Omental fat pad (tissue), 3 donors: ENCODE measurements at regions not wholly inside any gene's neighbourhood (a gene's known extent, or its start where the extent isn't known, plus 50 kb on each side); places are given as distances from the start of the nearest gene placed in this dataset.

Source experiments
- ATAC-seq: fragments of 150-250 bp; one replicate; pipeline ENCODE4 v1.9.1; 2016; ENCODE audit warnings: mild to moderate bottlenecking, moderate library complexity; ENCODE audit not compliant: low FRiP score
- DNase-seq: peaks from one replicate; pipeline ENCODE4 v3.0.0-alpha.2; 2019; ENCODE audit warnings: low spot score
- TF ChIP-seq, protein P1 (sequence below), 3 donors: fragments of 450-650 bp; IDR thresholded peaks; one replicate each; pipeline ENCODE4 v1.5.1; 2016 to 2017; ENCODE audit warnings: antibody characterized with exemption in 3 of 3, mild to moderate bottlenecking in 3 of 3, moderate library complexity in 2 of 3

DNA sequence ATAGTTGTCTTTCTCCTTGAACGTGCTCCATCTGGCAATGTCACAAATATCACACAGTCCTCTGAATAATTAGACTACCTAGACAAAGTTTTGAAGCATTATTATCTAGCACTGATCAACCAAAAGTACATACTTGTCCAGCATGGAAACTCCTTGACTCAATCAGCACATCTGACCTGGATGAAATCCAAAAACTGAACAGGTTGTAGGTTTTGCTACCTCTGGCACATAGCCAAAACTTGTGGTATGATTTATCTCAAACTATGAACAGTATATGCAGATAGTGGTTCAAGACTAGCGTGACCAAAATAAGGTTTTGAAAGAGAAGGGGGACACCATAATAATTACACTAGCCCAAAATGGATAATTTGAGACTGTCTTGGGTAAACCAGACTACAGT lies 158.1 kb downstream of the ARRDC3 start:
- DNase-seq, result no peak
- TF ChIP-seq, protein P1, sequence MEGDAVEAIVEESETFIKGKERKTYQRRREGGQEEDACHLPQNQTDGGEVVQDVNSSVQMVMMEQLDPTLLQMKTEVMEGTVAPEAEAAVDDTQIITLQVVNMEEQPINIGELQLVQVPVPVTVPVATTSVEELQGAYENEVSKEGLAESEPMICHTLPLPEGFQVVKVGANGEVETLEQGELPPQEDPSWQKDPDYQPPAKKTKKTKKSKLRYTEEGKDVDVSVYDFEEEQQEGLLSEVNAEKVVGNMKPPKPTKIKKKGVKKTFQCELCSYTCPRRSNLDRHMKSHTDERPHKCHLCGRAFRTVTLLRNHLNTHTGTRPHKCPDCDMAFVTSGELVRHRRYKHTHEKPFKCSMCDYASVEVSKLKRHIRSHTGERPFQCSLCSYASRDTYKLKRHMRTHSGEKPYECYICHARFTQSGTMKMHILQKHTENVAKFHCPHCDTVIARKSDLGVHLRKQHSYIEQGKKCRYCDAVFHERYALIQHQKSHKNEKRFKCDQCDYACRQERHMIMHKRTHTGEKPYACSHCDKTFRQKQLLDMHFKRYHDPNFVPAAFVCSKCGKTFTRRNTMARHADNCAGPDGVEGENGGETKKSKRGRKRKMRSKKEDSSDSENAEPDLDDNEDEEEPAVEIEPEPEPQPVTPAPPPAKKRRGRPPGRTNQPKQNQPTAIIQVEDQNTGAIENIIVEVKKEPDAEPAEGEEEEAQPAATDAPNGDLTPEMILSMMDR (IDR thresholded peaks at IDR 0.05), result no peak
- ATAC-seq, result no peak

DNA sequence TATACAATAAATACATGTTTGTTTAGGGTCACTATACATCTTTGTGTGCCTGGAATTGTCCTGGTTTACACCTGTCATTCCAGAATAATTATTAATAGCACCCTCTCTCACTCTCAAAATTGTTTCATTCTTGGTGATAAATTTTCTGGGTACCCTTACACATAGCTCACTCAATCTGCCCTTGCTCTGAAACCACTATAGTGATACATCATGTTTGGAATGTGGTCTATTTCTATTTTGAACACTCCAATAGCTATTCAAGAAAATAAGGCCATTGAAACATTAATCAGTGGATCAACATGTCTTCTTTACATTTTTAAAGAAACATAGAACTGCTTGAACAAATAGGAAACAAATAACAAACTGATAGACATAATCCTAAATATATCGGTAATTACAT lies 158.7 kb downstream of the ARRDC3 start:
- no peak for ATAC-seq

DNA sequence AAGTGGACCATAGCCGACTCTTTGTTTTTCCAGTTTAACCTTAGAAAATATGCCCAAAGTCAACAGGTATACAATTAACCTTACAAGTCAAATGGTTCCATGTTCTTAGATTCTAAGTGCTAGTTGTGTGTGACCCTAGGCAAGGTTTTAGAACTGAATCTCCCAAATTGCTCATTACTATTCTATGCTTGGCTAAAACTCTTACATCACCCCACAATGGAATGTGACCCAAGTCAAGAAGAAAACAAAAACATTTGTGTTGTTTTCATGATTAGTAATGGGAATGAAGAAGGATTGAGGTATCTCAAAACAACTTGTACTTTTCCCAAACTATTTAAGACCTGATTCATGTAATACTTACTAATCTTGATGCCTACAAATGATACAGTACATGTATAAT lies 159.2 kb downstream of the ARRDC3 start:
- no peak for ATAC-seq
- TF ChIP-seq, protein P1 (IDR thresholded peaks at IDR 0.05), result no peak

More for the DNA sequence above, 158.7 kb downstream of the ARRDC3 start:
- TF ChIP-seq, protein P1 (IDR thresholded peaks at IDR 0.05), result no peak
- no peak for DNase-seq

DNA sequence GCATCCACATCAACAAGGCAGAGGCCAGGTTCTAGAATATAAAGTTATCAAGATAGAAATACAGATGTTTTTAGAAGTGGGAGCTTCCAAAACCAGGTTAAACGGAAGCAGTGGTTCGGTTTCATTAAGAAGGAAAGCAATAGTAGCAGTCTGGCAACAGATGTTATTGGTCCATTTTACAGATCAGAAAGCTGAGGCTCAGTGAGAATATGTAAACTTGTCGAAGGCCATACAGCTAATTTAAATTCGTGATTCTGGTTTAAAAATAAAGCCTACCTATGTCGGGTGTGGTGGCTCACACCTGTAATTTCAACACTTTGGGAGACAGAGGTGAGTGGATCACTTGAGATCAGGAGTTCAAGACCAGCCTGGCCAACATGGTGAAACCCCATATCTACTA lies 160.6 kb downstream of the ARRDC3 start:
- ATAC-seq, result no peak
- TF ChIP-seq, protein P1 (IDR thresholded peaks at IDR 0.05), result no peak
- DNase-seq, result no peak

More for the DNA sequence above, 159.2 kb downstream of the ARRDC3 start:
- no peak for DNase-seq

DNA sequence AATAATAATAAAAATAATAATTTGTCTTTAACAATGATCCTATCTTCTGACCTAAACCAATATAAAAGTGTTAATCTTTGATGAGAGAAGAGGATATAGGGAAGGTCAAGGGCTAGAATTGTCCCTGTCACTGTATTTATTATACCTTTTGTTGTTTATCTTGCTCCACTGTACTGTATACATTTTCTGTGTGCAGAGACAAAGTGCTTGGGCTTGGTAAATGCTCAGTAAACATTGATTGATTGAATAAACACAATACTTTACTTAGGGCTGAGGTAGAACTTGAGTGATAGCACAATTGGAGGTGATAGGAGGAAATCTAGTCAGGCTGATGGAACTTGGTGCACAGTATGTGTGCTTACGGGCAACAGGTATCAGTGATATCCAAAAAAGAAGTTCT lies 161.2 kb downstream of the ARRDC3 start:
- no peak for DNase-seq
- no peak for ATAC-seq
- TF ChIP-seq, protein P1 (IDR thresholded peaks at IDR 0.05), result no peak

DNA sequence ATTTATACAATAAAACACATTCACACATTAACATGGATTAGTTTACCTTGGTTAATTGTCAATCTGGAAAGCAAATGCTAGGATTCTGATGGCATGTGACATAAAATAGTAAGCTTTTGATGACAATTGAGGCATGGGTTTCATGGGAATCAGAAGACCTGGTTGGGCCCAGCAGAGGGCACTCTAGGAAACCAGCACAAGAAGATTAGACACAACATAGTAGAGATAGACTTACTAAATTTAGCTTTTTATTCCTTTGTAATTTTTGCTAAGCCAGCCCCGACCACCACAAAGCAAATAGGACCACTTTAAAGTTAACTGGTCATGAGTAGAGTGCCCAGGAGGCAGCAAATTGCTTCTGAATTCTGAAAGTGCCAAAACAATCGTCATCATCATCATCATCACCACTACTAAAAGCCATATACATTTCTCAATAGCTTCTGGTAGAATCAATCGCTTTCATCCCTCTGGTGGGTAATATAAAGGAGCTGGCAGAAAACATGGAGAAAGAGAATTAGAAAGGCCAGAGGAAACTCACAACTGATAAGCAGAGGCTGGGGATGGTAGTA lies 163.2 kb downstream of the ARRDC3 start:
- TF ChIP-seq, protein P1 (IDR thresholded peaks at IDR 0.05), result no peak
- ATAC-seq (no peak), DNase-seq (no peak)

DNA sequence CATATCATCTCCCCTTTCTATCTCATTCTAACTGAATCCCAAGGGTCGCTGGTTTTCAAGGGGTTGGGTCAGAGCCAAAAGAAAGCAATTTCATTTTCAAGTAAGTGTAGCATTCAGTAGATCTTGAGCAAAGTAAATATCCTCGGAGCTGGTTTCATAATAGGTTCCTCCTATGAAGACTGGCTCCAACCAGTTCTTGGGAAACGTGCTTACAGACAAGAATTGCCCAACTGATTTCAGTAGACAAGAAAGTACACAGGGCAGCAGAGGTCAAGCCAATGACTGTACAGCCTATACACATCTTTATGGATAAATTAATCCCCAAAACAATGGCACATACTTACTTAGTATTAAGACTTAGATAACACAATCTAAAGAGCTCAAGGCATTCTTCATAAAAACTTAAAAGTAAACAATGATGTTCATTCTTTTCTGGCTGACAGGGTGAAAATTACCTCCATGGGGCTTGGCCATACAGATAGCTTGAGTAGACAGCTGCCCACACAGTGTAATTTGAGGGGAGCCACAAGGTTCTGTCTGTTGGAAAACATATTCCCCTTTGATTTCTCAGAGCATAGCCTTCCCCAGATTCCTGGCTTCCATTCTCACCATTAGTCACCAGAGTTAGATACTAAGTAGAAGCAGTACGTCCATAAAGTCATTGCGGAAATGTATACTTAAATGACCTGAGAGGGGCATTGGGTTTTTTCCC lies 163.9 kb downstream of the ARRDC3 start:
- DNase-seq (peak; percentile 60), ATAC-seq (peak; percentile 96)
- TF ChIP-seq, protein P1 (IDR thresholded peaks at IDR 0.05), result no peak
